Calu3 (cell line): ENCODE measurements at regions not wholly inside any gene's neighbourhood (a gene's known extent, or its start where the extent isn't known, plus 50 kb on each side); places are given as distances from the start of the nearest gene placed in this dataset.

Source experiments
- BruUV-seq: library from RNA; stranded (reverse); fragments of 400-500 nt; replicated peaks from 2 replicates; lab custom pipeline; 2021; lab: Mats Ljungman, UMichigan
- CTCF ChIA-PET: fragments of 300-600 bp; sonication (Branson Sonifier 250); formaldehyde crosslinking; loops from one replicate; lab custom pipeline; 2022; ENCODE audit warnings: antibody characterized with exemption; lab: Charles Lee
- DNase-seq: peaks from one replicate; pipeline ENCODE4 v3.0.0; 2022
- H3K27ac Mint-ChIP-seq: one replicate; pipeline ENCODE4 v1.8.0; 2022; ENCODE audit warnings: mixed read lengths; ENCODE audit not compliant: unreplicated experiment
- H3K27me3 Mint-ChIP-seq: one replicate; pipeline ENCODE4 v1.8.0; 2022; ENCODE audit warnings: mixed read lengths; ENCODE audit not compliant: unreplicated experiment
- H3K36me3 Mint-ChIP-seq: one replicate; pipeline ENCODE4 v1.8.0; 2022; ENCODE audit warnings: mild to moderate bottlenecking, moderate library complexity, mixed read lengths; ENCODE audit not compliant: insufficient read depth, unreplicated experiment
- H3K4me1 Mint-ChIP-seq: one replicate; pipeline ENCODE4 v1.8.0; 2022; ENCODE audit warnings: mild to moderate bottlenecking, low read depth, mixed read lengths; ENCODE audit not compliant: unreplicated experiment
- H3K4me3 Mint-ChIP-seq: one replicate; pipeline ENCODE4 v1.8.0; 2022; ENCODE audit warnings: mild to moderate bottlenecking, low read depth, moderate library complexity, mixed read lengths; ENCODE audit not compliant: unreplicated experiment
- H3K9me3 Mint-ChIP-seq: one replicate; pipeline ENCODE4 v1.8.0; 2022; ENCODE audit warnings: low read depth, mixed read lengths; ENCODE audit not compliant: unreplicated experiment
- intact Hi-C: fragments of 100-400 bp; cut with micrococcal nuclease; formaldehyde crosslinking; loops from one replicate; pipeline ENCODE4 v1.10.0; 2022; ENCODE audit not compliant: unreplicated experiment
- TF ChIP-seq, protein P1 (sequence below): fragments of 200-600 bp; IDR thresholded peaks from one replicate; pipeline ENCODE4 v1.8.0; 2022; ENCODE audit warnings: antibody characterized with exemption; ENCODE audit not compliant: unreplicated experiment

DNA sequence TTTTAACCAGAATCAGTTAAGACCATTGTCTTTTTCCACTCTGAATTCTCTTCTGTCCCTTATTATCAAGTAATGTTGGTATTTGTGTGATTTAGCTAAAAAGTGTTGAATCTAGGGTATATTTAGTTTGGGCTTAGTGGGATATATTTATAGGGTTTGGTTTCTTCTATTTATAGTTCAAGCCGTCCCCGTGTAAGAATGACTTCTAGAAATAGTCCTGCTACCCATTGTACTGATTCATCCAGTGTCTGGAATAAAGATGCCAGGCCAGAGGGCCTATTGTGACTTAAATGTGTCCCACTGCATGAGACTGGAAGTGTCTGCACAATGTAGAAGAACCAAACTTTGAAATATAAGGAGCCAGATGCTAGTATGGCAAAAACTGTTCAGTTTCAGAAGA lies 364.8 kb downstream of the TNS1 start:
- DNase-seq: no peak
- Mint-ChIP-seq H3K27me3 (no peaks in the 10 kb centered on the region), H3K36me3 (no peaks in the 10 kb centered on the region), H3K4me1 (no peaks in the 10 kb centered on the region), H3K27ac (no peak overlapping the region), H3K9me3 (no peaks in the 10 kb centered on the region), H3K4me3 (no peak overlapping the region)
- CTCF ChIA-PET: interaction anchor here (1.5 kb wide), 1 partner anchor 13 kb away, joined by 9 read pairs; no protein-coding TSS in a partner anchor
- BruUV-seq: no TSS peak
- intact Hi-C loops: no loop called here
- TF ChIP-seq, protein P1, sequence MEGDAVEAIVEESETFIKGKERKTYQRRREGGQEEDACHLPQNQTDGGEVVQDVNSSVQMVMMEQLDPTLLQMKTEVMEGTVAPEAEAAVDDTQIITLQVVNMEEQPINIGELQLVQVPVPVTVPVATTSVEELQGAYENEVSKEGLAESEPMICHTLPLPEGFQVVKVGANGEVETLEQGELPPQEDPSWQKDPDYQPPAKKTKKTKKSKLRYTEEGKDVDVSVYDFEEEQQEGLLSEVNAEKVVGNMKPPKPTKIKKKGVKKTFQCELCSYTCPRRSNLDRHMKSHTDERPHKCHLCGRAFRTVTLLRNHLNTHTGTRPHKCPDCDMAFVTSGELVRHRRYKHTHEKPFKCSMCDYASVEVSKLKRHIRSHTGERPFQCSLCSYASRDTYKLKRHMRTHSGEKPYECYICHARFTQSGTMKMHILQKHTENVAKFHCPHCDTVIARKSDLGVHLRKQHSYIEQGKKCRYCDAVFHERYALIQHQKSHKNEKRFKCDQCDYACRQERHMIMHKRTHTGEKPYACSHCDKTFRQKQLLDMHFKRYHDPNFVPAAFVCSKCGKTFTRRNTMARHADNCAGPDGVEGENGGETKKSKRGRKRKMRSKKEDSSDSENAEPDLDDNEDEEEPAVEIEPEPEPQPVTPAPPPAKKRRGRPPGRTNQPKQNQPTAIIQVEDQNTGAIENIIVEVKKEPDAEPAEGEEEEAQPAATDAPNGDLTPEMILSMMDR: no peak

DNA sequence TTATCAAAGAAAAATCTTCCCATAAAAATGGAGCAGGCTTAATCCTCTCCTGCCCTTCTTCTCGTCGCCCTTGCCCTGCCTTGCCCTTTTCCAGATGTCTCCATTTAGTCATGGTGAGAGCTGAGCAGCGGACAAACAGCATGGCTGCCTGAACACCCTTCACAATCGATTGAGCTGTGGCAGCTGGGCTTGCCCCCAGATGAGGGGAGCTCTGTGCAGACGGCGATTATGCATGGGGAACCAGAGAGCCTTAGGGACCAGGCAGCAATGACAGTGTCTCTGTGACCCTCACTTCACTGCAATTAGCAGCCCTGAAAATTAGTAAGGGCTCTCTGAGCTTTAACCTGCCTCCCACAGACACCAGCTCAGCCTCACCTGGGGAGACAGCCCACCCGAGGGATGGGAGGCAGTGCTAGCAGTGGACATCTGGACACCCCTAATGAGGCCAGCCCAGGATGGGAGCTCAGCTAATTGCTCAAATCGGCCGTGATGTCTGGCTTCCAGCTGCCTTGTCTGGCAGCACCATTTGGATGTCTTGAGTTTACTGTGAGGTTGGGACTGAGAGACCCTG lies 365.7 kb downstream of the TNS1 start:
- CTCF ChIA-PET: interaction anchor here (1.5 kb wide), 1 partner anchor 14 kb away, joined by 9 read pairs; no protein-coding TSS in a partner anchor
- Mint-ChIP-seq H3K27me3 (no peaks in the 10 kb centered on the region), H3K4me1 (no peaks in the 10 kb centered on the region), H3K36me3 (no peaks in the 10 kb centered on the region), H3K9me3 (no peaks in the 10 kb centered on the region), H3K27ac (no peak overlapping the region), H3K4me3 (no peak overlapping the region)
- TF ChIP-seq, protein P1: no peak
- DNase-seq: no peak
- intact Hi-C loops: no loop called here
- no TSS peak for BruUV-seq

DNA sequence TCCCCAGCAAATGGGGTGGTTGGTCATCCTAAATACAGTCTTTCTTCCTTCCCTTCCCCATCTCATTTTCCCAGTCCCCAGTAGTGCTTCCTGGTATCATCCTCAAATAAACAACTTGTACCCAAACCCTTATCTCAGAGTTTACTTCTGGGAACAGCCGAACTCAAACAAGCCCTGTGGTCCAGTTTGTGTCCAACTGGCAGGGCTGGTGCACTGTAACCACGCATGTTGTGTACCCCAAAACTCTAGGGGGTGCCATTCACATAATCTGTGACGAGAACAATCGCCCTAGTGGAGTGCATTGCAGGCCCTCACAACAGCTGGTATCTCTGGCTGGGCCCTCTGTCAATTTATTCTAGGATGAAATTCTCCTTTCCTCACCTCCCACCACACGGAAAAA lies 366.2 kb downstream of the TNS1 start:
- Mint-ChIP-seq H3K36me3 (no peaks in the 10 kb centered on the region), H3K27ac (no peak overlapping the region), H3K4me1 (no peaks in the 10 kb centered on the region), H3K9me3 (no peaks in the 10 kb centered on the region), H3K27me3 (no peaks in the 10 kb centered on the region), H3K4me3 (no peak overlapping the region)
- TF ChIP-seq, protein P1: no peak
- no peak for DNase-seq
- CTCF ChIA-PET: interaction anchor here (1.5 kb wide), 1 partner anchor 14 kb away, joined by 9 read pairs; no protein-coding TSS in a partner anchor
- no TSS peak for BruUV-seq
- intact Hi-C loops: no loop called here

DNA sequence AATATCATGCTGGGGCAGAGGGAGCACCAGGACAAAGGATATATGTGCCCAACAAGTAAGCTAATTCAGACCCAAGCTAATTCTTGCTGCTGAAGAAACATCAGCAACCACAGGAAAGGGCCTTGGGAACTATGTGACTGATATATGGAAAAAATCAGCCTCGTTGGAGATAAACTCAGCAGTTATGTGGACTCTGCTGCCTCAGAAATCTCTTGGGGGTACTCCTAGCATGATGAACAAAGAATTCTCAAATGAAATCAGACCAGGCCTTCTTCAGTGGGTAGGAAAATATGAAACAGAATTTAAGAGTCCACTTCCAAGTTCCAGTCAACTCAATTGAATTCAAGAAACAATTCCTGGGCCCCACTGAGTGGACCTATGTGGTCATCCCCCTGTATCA lies 367.9 kb downstream of the TNS1 start:
- intact Hi-C loops: no loop called here
- CTCF ChIA-PET: interaction anchor here (1.5 kb wide), 1 partner anchor 16 kb away, joined by 4 read pairs; no protein-coding TSS in a partner anchor
- no TSS peak for BruUV-seq
- peaks cover 11% of the 10 kb centered on the region for H3K27me3 Mint-ChIP-seq
- no peak for DNase-seq
- no peaks in the 10 kb centered on the region for H3K4me1 Mint-ChIP-seq
- H3K36me3 Mint-ChIP-seq: no peaks in the 10 kb centered on the region
- TF ChIP-seq, protein P1: no peak
- no peak overlapping the region for H3K4me3 Mint-ChIP-seq
- H3K27ac Mint-ChIP-seq: no peak overlapping the region
- no peaks in the 10 kb centered on the region for H3K9me3 Mint-ChIP-seq
